ENCODE measurements at regions not wholly inside any gene's neighbourhood (a gene's known extent, or its start where the extent isn't known, plus 50 kb on each side); places are given as distances from the start of the nearest gene placed in this dataset.

DNA sequence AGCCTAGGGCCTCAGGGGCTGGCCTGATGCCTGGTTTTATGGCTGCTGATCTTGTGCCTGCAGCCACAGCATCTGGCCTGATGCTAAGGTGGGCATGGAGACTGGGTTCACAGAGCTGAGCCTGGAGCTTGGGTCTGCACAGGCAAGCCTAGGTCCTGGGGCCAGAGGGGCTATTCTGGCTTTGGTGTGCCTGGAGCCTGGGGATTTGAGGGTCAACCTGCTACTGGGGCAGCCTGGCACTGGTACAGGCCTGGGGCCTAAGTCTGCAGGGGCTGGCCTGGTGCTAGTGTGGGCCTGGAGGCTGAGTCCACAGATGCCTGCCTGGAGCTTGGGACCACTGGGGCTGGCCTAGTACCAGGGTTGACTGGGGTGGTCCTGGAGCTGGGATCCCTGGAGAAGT, 481.8 kb upstream of the GHITM start:
- no peaks in the 10 kb centered on the region for H3K79me2 ChIP-seq (ENCODE audit: control insufficient read depth, insufficient read depth, low read length)
- no peaks in the 10 kb centered on the region for H3K9me3 ChIP-seq (ENCODE audit: control insufficient read depth, low read depth, low read length)
- no peaks in the 10 kb centered on the region for H3K9me1 ChIP-seq (ENCODE audit: control insufficient read depth, extremely low read depth, insufficient read depth, low read length)
- FAIRE-seq (no peak), DNase-seq (ENCODE audit: low read depth, low spot score) (no peak)
- no peak overlapping the region for H2AFZ ChIP-seq (ENCODE audit: control insufficient read depth, low read length)
- H3K4me2 ChIP-seq (ENCODE audit: control insufficient read depth, extremely low read depth, insufficient read depth, low read depth, low read length), result no peak overlapping the region
- no peak overlapping the region for H3K27ac ChIP-seq (ENCODE audit: control insufficient read depth, insufficient read depth, low read length)
- no peak overlapping the region for H3K4me3 ChIP-seq (ENCODE audit: control insufficient read depth in 2 of 3, extremely low read depth in 1 of 3, insufficient read depth in 2 of 3, low read depth in 1 of 3, low read length in 3 of 3)
- dilution Hi-C loops (cut with MboI; ENCODE audit: extremely low pct_ligation_motif_present, low sequenced_read_pairs), result no loop called here
- H3K36me3 ChIP-seq (ENCODE audit: control insufficient read depth in 2 of 2, extremely low read depth in 1 of 2, insufficient read depth in 2 of 2, low read length in 2 of 2), result no peaks in the 10 kb centered on the region
- TF ChIP-seq, protein P1, sequence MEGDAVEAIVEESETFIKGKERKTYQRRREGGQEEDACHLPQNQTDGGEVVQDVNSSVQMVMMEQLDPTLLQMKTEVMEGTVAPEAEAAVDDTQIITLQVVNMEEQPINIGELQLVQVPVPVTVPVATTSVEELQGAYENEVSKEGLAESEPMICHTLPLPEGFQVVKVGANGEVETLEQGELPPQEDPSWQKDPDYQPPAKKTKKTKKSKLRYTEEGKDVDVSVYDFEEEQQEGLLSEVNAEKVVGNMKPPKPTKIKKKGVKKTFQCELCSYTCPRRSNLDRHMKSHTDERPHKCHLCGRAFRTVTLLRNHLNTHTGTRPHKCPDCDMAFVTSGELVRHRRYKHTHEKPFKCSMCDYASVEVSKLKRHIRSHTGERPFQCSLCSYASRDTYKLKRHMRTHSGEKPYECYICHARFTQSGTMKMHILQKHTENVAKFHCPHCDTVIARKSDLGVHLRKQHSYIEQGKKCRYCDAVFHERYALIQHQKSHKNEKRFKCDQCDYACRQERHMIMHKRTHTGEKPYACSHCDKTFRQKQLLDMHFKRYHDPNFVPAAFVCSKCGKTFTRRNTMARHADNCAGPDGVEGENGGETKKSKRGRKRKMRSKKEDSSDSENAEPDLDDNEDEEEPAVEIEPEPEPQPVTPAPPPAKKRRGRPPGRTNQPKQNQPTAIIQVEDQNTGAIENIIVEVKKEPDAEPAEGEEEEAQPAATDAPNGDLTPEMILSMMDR (optimal IDR thresholded peaks at IDR 0.05 in 1 of 3, IDR thresholded peaks at IDR 0.05 in 1 of 3, conservative IDR thresholded peaks at IDR 0.05 in 1 of 3; ENCODE audit: extremely low read depth in 1 of 3, insufficient read depth in 2 of 3, low read length in 3 of 3), result no peak
- TF ChIP-seq EZH2 (IDR thresholded peaks at IDR 0.05; ENCODE audit: low read length), result no peak
- H4K20me1 ChIP-seq (ENCODE audit: control insufficient read depth, extremely low read depth, insufficient read depth, low read length), result no peaks in the 10 kb centered on the region
- no peaks in the 10 kb centered on the region for H3K4me1 ChIP-seq (ENCODE audit: control insufficient read depth, extremely low read depth, insufficient read depth, low read length)
- no peak overlapping the region for H3K9ac ChIP-seq (ENCODE audit: control insufficient read depth, extremely low read depth, insufficient read depth, low read length)
- no peaks in the 10 kb centered on the region for H3K27me3 ChIP-seq (ENCODE audit: control insufficient read depth, extremely low read depth, insufficient read depth, low read length)

DNA sequence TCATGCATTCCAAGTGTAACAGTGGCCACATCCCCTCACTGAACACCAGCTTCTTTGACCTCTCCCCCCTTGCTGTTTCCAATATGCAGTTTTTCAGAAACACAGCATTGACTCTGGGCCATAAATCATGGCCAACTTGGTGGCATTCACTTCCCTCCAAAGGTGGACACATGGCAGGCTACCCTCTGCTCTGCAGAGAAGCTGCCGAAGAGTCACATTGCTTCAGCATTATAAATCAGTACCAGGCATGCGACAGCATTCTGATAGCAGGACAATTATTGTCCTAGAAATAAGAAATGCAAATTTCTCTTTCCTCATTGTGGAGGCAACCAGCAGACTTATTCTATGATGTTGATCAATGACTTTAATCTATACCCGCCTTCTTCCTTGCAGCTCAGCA, 475.4 kb upstream of the GHITM start:
- dilution Hi-C loops (cut with MboI; ENCODE audit: extremely low pct_ligation_motif_present, low sequenced_read_pairs), result no loop called here
- Histone ChIP-seq H3K79me2 (ENCODE audit: control insufficient read depth, insufficient read depth, low read length) (no peaks in the 10 kb centered on the region), H3K36me3 (ENCODE audit: control insufficient read depth in 2 of 2, extremely low read depth in 1 of 2, insufficient read depth in 2 of 2, low read length in 2 of 2) (no peaks in the 10 kb centered on the region), H3K9me3 (ENCODE audit: control insufficient read depth, low read depth, low read length) (no peaks in the 10 kb centered on the region), H3K4me3 (ENCODE audit: control insufficient read depth in 2 of 3, extremely low read depth in 1 of 3, insufficient read depth in 2 of 3, low read depth in 1 of 3, low read length in 3 of 3) (no peak overlapping the region), H3K27me3 (ENCODE audit: control insufficient read depth, extremely low read depth, insufficient read depth, low read length) (no peaks in the 10 kb centered on the region), H3K9me1 (ENCODE audit: control insufficient read depth, extremely low read depth, insufficient read depth, low read length) (no peaks in the 10 kb centered on the region), H3K4me1 (ENCODE audit: control insufficient read depth, extremely low read depth, insufficient read depth, low read length) (no peaks in the 10 kb centered on the region), H4K20me1 (ENCODE audit: control insufficient read depth, extremely low read depth, insufficient read depth, low read length) (no peaks in the 10 kb centered on the region), H3K27ac (ENCODE audit: control insufficient read depth, insufficient read depth, low read length) (no peak overlapping the region), H3K4me2 (ENCODE audit: control insufficient read depth, extremely low read depth, insufficient read depth, low read depth, low read length) (no peak overlapping the region), H3K9ac (ENCODE audit: control insufficient read depth, extremely low read depth, insufficient read depth, low read length) (no peak overlapping the region), H2AFZ (ENCODE audit: control insufficient read depth, low read length) (no peak overlapping the region)
- TF ChIP-seq, protein P1 (optimal IDR thresholded peaks at IDR 0.05 in 1 of 3, IDR thresholded peaks at IDR 0.05 in 1 of 3, conservative IDR thresholded peaks at IDR 0.05 in 1 of 3; ENCODE audit: extremely low read depth in 1 of 3, insufficient read depth in 2 of 3, low read length in 3 of 3), result no peak
- no peak for TF ChIP-seq EZH2 (IDR thresholded peaks at IDR 0.05; ENCODE audit: low read length)
- DNase-seq (ENCODE audit: low read depth, low spot score) (no peak), FAIRE-seq (no peak)

Data from keratinocyte (primary cell).